Colonic mucosa (tissue), 4 donors: ENCODE measurements at regions not wholly inside any gene's neighbourhood (a gene's known extent, or its start where the extent isn't known, plus 50 kb on each side); places are given as distances from the start of the nearest gene placed in this dataset.

Experiments
- DNase-seq: peaks from one replicate; pipeline ENCODE4 v3.0.0-alpha.2; 2020
- H3K27ac ChIP-seq: fragments of 200-600 bp; one replicate; pipeline ENCODE4 v1.8.0; 2021
- H3K27me3 ChIP-seq: fragments of 200-600 bp; one replicate; pipeline ENCODE4 v1.8.0; 2021
- H3K36me3 ChIP-seq: fragments of 200-600 bp; one replicate; pipeline ENCODE4 v1.8.0; 2021
- H3K4me1 ChIP-seq: fragments of 200-600 bp; one replicate; pipeline ENCODE4 v1.8.0; 2021; ENCODE audit warnings: mild to moderate bottlenecking
- H3K4me3 ChIP-seq: fragments of 200-600 bp; one replicate; pipeline ENCODE4 v1.8.0; 2021
- H3K9ac ChIP-seq, 2 donors: one replicate each; pipeline ENCODE4 v1.7.0; 2013; ENCODE audit warnings: control low read depth in 2 of 2, low read depth in 2 of 2, low read length in 2 of 2
- H3K9me3 ChIP-seq: fragments of 200-600 bp; one replicate; pipeline ENCODE4 v1.8.0; 2021
- intact Hi-C: fragments of 100-400 bp; cut with DNase I; formaldehyde crosslinking; loops from one replicate; pipeline ENCODE4 v1.14.1; 2022
- TF ChIP-seq, protein P1 (sequence below): fragments of 200-600 bp; IDR thresholded peaks from one replicate; pipeline ENCODE4 v1.8.0; 2022; ENCODE audit warnings: antibody characterized with exemption, mild to moderate bottlenecking
- donor health status: healthy.
- donor health status: DM: no; HTN: no; CAD: no.
- donor health status: DM: no; HTN: no; CAD: no.

GRCh38 chr4:59248313-59248712 is 1951.8 kb upstream of the ADGRL3 start:
- H3K36me3 ChIP-seq = no peaks in the 10 kb centered on the region
- DNase-seq = no peak
- no peaks in the 10 kb centered on the region for H3K27me3 ChIP-seq
- no peak overlapping the region for H3K27ac ChIP-seq
- intact Hi-C loops = no loop called here
- TF ChIP-seq, protein P1, sequence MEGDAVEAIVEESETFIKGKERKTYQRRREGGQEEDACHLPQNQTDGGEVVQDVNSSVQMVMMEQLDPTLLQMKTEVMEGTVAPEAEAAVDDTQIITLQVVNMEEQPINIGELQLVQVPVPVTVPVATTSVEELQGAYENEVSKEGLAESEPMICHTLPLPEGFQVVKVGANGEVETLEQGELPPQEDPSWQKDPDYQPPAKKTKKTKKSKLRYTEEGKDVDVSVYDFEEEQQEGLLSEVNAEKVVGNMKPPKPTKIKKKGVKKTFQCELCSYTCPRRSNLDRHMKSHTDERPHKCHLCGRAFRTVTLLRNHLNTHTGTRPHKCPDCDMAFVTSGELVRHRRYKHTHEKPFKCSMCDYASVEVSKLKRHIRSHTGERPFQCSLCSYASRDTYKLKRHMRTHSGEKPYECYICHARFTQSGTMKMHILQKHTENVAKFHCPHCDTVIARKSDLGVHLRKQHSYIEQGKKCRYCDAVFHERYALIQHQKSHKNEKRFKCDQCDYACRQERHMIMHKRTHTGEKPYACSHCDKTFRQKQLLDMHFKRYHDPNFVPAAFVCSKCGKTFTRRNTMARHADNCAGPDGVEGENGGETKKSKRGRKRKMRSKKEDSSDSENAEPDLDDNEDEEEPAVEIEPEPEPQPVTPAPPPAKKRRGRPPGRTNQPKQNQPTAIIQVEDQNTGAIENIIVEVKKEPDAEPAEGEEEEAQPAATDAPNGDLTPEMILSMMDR = no peak
- H3K9me3 ChIP-seq = no peaks in the 10 kb centered on the region
- H3K4me3 ChIP-seq = no peak overlapping the region
- no peaks in the 10 kb centered on the region for H3K4me1 ChIP-seq
- H3K9ac ChIP-seq = no peak overlapping the region

DNA sequence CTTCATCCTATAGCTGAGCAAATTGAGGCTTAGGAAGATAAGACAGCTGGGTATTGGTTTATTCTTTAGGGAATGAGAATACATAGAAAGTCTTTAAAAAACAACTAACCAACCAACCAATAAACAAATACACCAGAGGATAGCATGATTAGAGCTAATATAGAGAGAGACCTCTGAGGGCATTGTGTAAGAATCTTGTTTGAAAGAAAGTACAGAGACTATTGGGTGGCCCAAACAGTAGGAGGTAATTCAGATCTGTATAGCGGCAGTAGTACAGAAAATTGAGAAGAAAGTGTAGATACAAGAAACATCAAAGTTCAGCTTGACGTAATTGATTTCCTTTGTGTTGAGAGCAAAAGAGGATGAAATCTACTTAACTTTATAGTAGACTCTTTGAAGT is 1951.0 kb upstream of the ADGRL3 start:
- Histone ChIP-seq H3K9ac (no peak overlapping the region), H3K9me3 (no peaks in the 10 kb centered on the region), H3K27me3 (no peaks in the 10 kb centered on the region), H3K4me3 (no peak overlapping the region), H3K36me3 (no peaks in the 10 kb centered on the region), H3K27ac (no peak overlapping the region), H3K4me1 (no peaks in the 10 kb centered on the region)
- intact Hi-C loops = no loop called here
- DNase-seq = no peak
- TF ChIP-seq, protein P1 = no peak

GRCh38 chr4:59258002-59258401 is 1942.1 kb upstream of the ADGRL3 start:
- TF ChIP-seq, protein P1 = no peak
- H3K27me3 ChIP-seq = no peaks in the 10 kb centered on the region
- H3K9ac ChIP-seq = no peak overlapping the region
- DNase-seq = no peak
- no peaks in the 10 kb centered on the region for H3K4me1 ChIP-seq
- intact Hi-C loops = no loop called here
- no peaks in the 10 kb centered on the region for H3K9me3 ChIP-seq
- H3K36me3 ChIP-seq = no peaks in the 10 kb centered on the region
- no peak overlapping the region for H3K4me3 ChIP-seq
- no peak overlapping the region for H3K27ac ChIP-seq

- H3K9me3 ChIP-seq = no peaks in the 10 kb centered on the region
- intact Hi-C loops = no loop called here
- H3K27me3 ChIP-seq = no peaks in the 10 kb centered on the region
- H3K4me3 ChIP-seq = no peak overlapping the region
- no peaks in the 10 kb centered on the region for H3K4me1 ChIP-seq
- TF ChIP-seq, protein P1 = no peak
- H3K36me3 ChIP-seq = no peaks in the 10 kb centered on the region
- H3K27ac ChIP-seq = no peak overlapping the region
- no peak overlapping the region for H3K9ac ChIP-seq
- no peak for DNase-seq
Measured at GRCh38 chr4:59307609-59308008, 1892.5 kb upstream of the ADGRL3 start.

GRCh38 chr4:59314637-59315036 is 1885.5 kb upstream of the ADGRL3 start:
- Histone ChIP-seq H3K9ac (no peak overlapping the region), H3K9me3 (no peaks in the 10 kb centered on the region), H3K4me3 (no peak overlapping the region), H3K27me3 (no peaks in the 10 kb centered on the region), H3K36me3 (no peaks in the 10 kb centered on the region), H3K27ac (no peak overlapping the region), H3K4me1 (no peaks in the 10 kb centered on the region)
- intact Hi-C loops = no loop called here
- TF ChIP-seq, protein P1 = no peak
- DNase-seq = no peak

- intact Hi-C loops = no loop called here
- Histone ChIP-seq H3K27ac (no peak overlapping the region), H3K9ac (no peak overlapping the region), H3K4me3 (no peak overlapping the region), H3K4me1 (no peaks in the 10 kb centered on the region), H3K9me3 (no peaks in the 10 kb centered on the region), H3K27me3 (no peaks in the 10 kb centered on the region), H3K36me3 (no peaks in the 10 kb centered on the region)
- DNase-seq = no peak
- TF ChIP-seq, protein P1 = no peak
Measured at GRCh38 chr4:59339631-59340030, 1860.5 kb upstream of the ADGRL3 start.
